Neural cell (in vitro differentiated cells): ENCODE measurements at regions not wholly inside any gene's neighbourhood (a gene's known extent, or its start where the extent isn't known, plus 50 kb on each side); places are given as distances from the start of the nearest gene placed in this dataset.

Experiments used
- H2AFZ ChIP-seq: fragments of 200-600, 300-800 bp; sonication (generic), shearing (Covaris generic); 2 replicates; pipeline ENCODE4 v1.6.0; 2014; ENCODE audit warnings: low read depth, mild to moderate bottlenecking, antibody characterized with exemption, low read length, moderate library complexity
- H3F3A ChIP-seq: fragments of 200-600 bp; shearing (Covaris generic); 2 replicates; pipeline ENCODE4 v1.6.1; 2016; ENCODE audit warnings: mild to moderate bottlenecking, moderate library complexity, mixed read lengths, antibody characterized with exemption, low read length; ENCODE audit not compliant: insufficient read depth, poor library complexity, severe bottlenecking
- H3K27ac ChIP-seq: fragments of 200-600, 300-800 bp; sonication (generic), shearing (Covaris generic); 2 replicates; pipeline ENCODE4 v1.5.1; 2014; ENCODE audit warnings: mild to moderate bottlenecking, low read length, moderate library complexity
- H3K27me3 ChIP-seq: fragments of 300-800, 200-600 bp; sonication (generic), shearing (Covaris generic); 2 replicates; pipeline ENCODE4 v1.6.0; 2014; ENCODE audit warnings: mild to moderate bottlenecking, low read depth, low read length, moderate library complexity; ENCODE audit not compliant: insufficient read depth
- H3K36me3 ChIP-seq: fragments of 300-800, 200-600 bp; sonication (generic), shearing (Covaris generic); 2 replicates; pipeline ENCODE4 v1.5.1; 2014; ENCODE audit warnings: mild to moderate bottlenecking, antibody characterized with exemption, low read length, moderate library complexity; ENCODE audit not compliant: insufficient read depth
- H3K4me2 ChIP-seq: fragments of 300-800, 200-600 bp; sonication (generic), shearing (Covaris generic); 2 replicates; pipeline ENCODE4 v1.6.0; 2014; ENCODE audit warnings: mild to moderate bottlenecking, low read length
- H3K4me3 ChIP-seq: fragments of 300-800, 200-600 bp; sonication (generic), shearing (Covaris generic); 2 replicates; pipeline ENCODE4 v1.5.1; 2014; ENCODE audit warnings: mild to moderate bottlenecking, low read length, moderate library complexity
- H3K79me2 ChIP-seq: fragments of 200-600 bp; shearing (Covaris generic); replicated peaks from 2 replicates; pipeline ENCODE4 v1.6.0; 2014; ENCODE audit warnings: mild to moderate bottlenecking, low read length, moderate library complexity; ENCODE audit not compliant: insufficient read depth
- H3K9ac ChIP-seq: fragments of 300-800, 200-600 bp; sonication (generic), shearing (Covaris generic); 2 replicates; pipeline ENCODE4 v1.6.1; 2016; ENCODE audit warnings: mild to moderate bottlenecking, low read length, mixed read lengths
- H3K9me2 ChIP-seq: fragments of 200-600 bp; shearing (Covaris generic); 2 replicates; pipeline ENCODE4 v1.6.1; 2016; ENCODE audit warnings: mild to moderate bottlenecking, low read length, mixed read lengths; ENCODE audit not compliant: insufficient read depth
- H3K9me3 ChIP-seq: fragments of 200-600, 300-800 bp; sonication (generic), shearing (Covaris generic); 2 replicates; pipeline ENCODE4 v1.6.1; 2016; ENCODE audit warnings: mild to moderate bottlenecking, mixed run types, low read length, moderate library complexity, mixed read lengths
- H4K20me1 ChIP-seq: fragments of 200-600 bp; shearing (Covaris generic); 2 replicates; pipeline ENCODE4 v1.6.1; 2016; ENCODE audit warnings: mild to moderate bottlenecking, mixed run types; ENCODE audit not compliant: insufficient read depth
- CTCF ChIP-seq: fragments of 450-650 bp; IDR thresholded peaks from 2 replicates; pipeline ENCODE4 v1.5.1; 2014; ENCODE audit warnings: antibody characterized with exemption, mild to moderate bottlenecking, moderate library complexity; ENCODE audit not compliant: poor library complexity, severe bottlenecking
- EP300 ChIP-seq: fragments of 450-650 bp; conservative IDR thresholded peaks from 2 replicates; pipeline ENCODE4 v1.6.1; 2014; ENCODE audit warnings: antibody characterized with exemption, mild to moderate bottlenecking, moderate library complexity; ENCODE audit not compliant: poor library complexity, severe bottlenecking
- EZH2 ChIP-seq: fragments of 200-600, 300-800 bp; shearing (Covaris generic), sonication (generic); IDR thresholded peaks from 2 replicates; pipeline ENCODE4 v1.6.1; 2014; ENCODE audit warnings: antibody characterized with exemption, low read length, borderline replicate concordance, mild to moderate bottlenecking; ENCODE audit not compliant: insufficient read depth, poor library complexity, severe bottlenecking
- MXI1 ChIP-seq: fragments of 450-650 bp; conservative IDR thresholded peaks from 2 replicates; pipeline ENCODE4 v1.6.1; 2014; ENCODE audit warnings: antibody characterized with exemption, mild to moderate bottlenecking; ENCODE audit not compliant: poor library complexity, severe bottlenecking
- POLR2AphosphoS5 ChIP-seq: IDR thresholded peaks from 2 replicates; pipeline ENCODE4 v1.6.1; 2012
- RAD21 ChIP-seq: fragments of 450-650 bp; conservative IDR thresholded peaks from 2 replicates; pipeline ENCODE4 v1.6.1; 2014; ENCODE audit warnings: antibody characterized with exemption, mild to moderate bottlenecking, moderate library complexity
- REST ChIP-seq: IDR thresholded peaks from 2 replicates; pipeline ENCODE4 v1.6.1; 2012; ENCODE audit warnings: borderline replicate concordance
- SMC3 ChIP-seq: fragments of 450-650 bp; conservative IDR thresholded peaks from 2 replicates; pipeline ENCODE4 v1.6.1; 2014; ENCODE audit warnings: antibody characterized with exemption, mild to moderate bottlenecking, moderate library complexity; ENCODE audit not compliant: poor library complexity
- TAF1 ChIP-seq: IDR thresholded peaks from 2 replicates; pipeline ENCODE4 v1.6.1; 2012; ENCODE audit warnings: low read depth

GRCh38 chr18:56171848-56172247 lies 466.5 kb downstream of the TXNL1 start:
- Histone ChIP-seq H3K9me3 (no peaks in the 10 kb centered on the region), H3K79me2 (no peaks in the 10 kb centered on the region), H3K9ac (no peak overlapping the region), H3F3A (no peaks in the 10 kb centered on the region), H3K27me3 (no peaks in the 10 kb centered on the region), H3K36me3 (no peaks in the 10 kb centered on the region), H3K9me2 (no peaks in the 10 kb centered on the region), H3K27ac (no peak overlapping the region), H3K4me2 (no peak overlapping the region), H3K4me3 (no peak overlapping the region), H4K20me1 (no peaks in the 10 kb centered on the region), H2AFZ (no peak overlapping the region)
- no peak for TF ChIP-seq EP300
- no peak for TF ChIP-seq MXI1
- no peak for TF ChIP-seq RAD21
- no peak for TF ChIP-seq EZH2
- no peak for TF ChIP-seq SMC3
- TF ChIP-seq REST = no peak
- no peak for TF ChIP-seq POLR2AphosphoS5
- no peak for TF ChIP-seq CTCF
- TF ChIP-seq TAF1 = no peak

- TF ChIP-seq REST (no peak), MXI1 (no peak), TAF1 (no peak), EZH2 (no peak), POLR2AphosphoS5 (no peak), RAD21 (no peak), EP300 (no peak), CTCF (no peak), SMC3 (no peak)
- Histone ChIP-seq H3K9me2 (no peaks in the 10 kb centered on the region), H3K9me3 (no peaks in the 10 kb centered on the region), H3K4me3 (no peak overlapping the region), H2AFZ (no peak overlapping the region), H3K27ac (no peak overlapping the region), H3K27me3 (no peaks in the 10 kb centered on the region), H3K4me2 (no peak overlapping the region), H4K20me1 (no peaks in the 10 kb centered on the region), H3K79me2 (no peaks in the 10 kb centered on the region), H3K36me3 (no peaks in the 10 kb centered on the region), H3F3A (no peaks in the 10 kb centered on the region), H3K9ac (no peak overlapping the region)
These were observed 470.2 kb downstream of the TXNL1 start for GRCh38 chr18:56168049-56168781.
